ENCODE measurements at regions not wholly inside any gene's neighbourhood (a gene's known extent, or its start where the extent isn't known, plus 50 kb on each side); places are given as distances from the start of the nearest gene placed in this dataset.
A peak's percentile ranks its signal among the peaks of the same experiment; 100 is the strongest.
"Not testable (repeated sequence)": the region's sequence is repeated elsewhere in the genome, so short reads cannot be mapped to it uniquely, and the experiment has no call there.

DNA sequence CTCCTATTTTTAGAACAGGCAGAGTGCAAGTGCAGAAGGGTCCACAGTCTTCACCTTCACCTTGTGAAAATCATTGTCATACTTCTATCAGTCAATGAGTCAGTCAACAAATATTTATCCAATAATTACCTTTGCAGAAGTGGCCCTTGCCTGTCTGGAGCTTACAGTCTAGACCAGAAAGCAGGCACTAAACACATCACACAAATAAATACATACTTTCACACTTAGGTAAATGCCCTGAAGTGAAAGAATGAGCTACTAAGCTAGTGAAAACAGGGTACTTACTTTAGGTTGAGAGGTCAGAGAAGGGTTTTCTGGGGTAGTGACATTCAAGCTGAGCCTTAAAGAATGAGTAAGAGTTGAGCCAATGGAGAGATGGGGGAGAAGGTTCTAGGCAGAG, 421.9 kb upstream of the ADAMTSL1 start:
- Histone ChIP-seq H3K27me3 (ENCODE audit: control insufficient read depth, insufficient read depth, low read length) (no peaks in the 10 kb centered on the region), H3K9me3 (ENCODE audit: control insufficient read depth, low read depth, low read length) (no peaks in the 10 kb centered on the region), H3K4me3 (ENCODE audit: low read length) (no peak overlapping the region), H3K36me3 (ENCODE audit: control insufficient read depth, insufficient read depth, low read length) (no peaks in the 10 kb centered on the region), H3K27ac (ENCODE audit: low read length) (no peak overlapping the region), H3K4me1 (ENCODE audit: control insufficient read depth, insufficient read depth, low read length) (no peaks in the 10 kb centered on the region)
- peak in 1 of 2 donors; percentile 11 for DNase-seq

DNA sequence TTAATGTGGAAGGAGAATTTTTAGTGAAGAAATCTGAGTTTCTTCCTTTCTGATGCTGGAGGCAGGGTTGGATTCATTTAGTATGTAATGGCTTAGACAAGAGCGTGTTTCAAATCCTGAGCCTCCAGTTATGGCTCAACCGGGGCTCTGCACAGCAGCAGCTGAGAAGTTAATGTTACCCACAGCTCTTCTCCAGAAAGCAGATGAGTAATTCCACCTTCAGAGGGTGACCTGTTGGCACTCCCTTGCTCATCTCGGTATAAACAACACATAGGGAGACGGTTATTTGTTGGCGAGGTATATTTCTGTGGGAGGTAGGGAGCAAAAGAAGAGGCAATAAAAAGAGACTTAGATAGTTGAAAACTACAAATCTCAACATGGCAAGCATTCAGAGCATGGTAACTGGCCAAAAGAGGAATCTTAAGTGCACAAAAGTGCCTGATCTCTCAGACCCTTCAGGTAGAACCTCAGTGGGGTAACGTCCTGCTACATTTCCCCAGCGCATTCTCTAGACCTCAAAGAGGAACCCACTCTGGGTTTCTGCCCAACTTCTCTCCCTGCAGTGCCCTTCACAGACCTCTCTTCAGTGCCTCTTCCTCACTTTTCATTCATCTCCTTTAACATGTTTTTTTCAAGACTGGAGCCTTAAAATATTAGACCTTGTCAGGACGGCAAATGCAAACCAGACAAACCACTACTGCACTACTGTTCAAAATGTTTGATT, 417.5 kb upstream of the ADAMTSL1 start:
- Histone ChIP-seq H3K4me3 (ENCODE audit: low read length) (no peak overlapping the region), H3K27ac (ENCODE audit: low read length) (no peak overlapping the region), H3K36me3 (ENCODE audit: control insufficient read depth, insufficient read depth, low read length) (no peaks in the 10 kb centered on the region), H3K27me3 (ENCODE audit: control insufficient read depth, insufficient read depth, low read length) (no peaks in the 10 kb centered on the region), H3K9me3 (ENCODE audit: control insufficient read depth, low read depth, low read length) (no peaks in the 10 kb centered on the region), H3K4me1 (ENCODE audit: control insufficient read depth, insufficient read depth, low read length) (peaks cover 8% of the 10 kb centered on the region)
- WGBS (ENCODE audit: insufficient coverage, low lambda C conversion rate) = 100% methylated on average over 2 of the region's 8 CpGs
- no peak for DNase-seq

GRCh38 chr9:18056993-18057369, 417.0 kb upstream of the ADAMTSL1 start:
- Histone ChIP-seq H3K27ac (ENCODE audit: low read length) (no peak overlapping the region), H3K27me3 (ENCODE audit: control insufficient read depth, insufficient read depth, low read length) (no peaks in the 10 kb centered on the region), H3K4me3 (ENCODE audit: low read length) (no peak overlapping the region), H3K4me1 (ENCODE audit: control insufficient read depth, insufficient read depth, low read length) (peaks cover 8% of the 10 kb centered on the region), H3K9me3 (ENCODE audit: control insufficient read depth, low read depth, low read length) (no peaks in the 10 kb centered on the region), H3K36me3 (ENCODE audit: control insufficient read depth, insufficient read depth, low read length) (no peaks in the 10 kb centered on the region)
- DNase-seq = no peak
- WGBS (ENCODE audit: insufficient coverage, low lambda C conversion rate) = no CpG with 5 or more reads among the region's 4 CpGs

DNA sequence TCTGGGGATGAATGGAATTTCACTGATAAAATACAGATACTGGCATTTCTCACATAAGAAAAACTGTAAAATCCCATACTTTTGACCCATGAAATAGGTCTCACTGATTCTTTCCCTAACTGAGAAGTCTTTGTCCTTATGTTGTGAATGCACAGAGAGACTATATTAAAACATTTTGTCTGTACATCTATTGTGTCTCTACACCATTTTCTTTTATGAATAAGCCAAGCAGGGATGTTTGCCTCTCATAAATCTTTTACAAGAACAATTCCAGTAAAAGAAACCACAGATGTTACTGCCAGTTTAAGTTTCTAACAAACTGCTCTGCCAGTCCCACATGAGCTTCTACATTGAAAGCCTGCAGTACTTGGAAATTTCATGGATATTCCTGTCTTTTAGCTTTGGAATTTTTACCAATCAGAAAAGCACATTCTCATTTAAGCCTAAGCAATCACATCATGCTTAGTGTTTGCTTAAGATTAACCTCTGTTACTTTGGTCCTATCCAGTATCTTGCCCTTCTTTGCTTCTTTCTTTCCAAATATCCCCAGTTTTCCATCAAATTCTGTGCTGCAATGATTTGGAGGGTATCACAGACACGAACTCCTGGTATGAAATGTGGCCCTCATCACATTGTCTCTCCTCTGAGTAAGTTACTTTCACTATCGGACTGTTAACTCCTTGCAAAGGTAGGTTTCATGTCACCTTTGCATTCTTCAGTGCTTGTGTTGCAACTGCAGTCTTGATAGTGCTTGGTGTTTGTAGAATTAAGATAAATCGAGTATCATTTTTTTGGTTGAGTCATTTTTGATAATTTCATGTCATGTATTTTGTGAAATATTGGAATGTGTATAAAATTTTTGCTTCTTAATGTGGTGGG, 415.1 kb upstream of the ADAMTSL1 start:
- peak; percentile 5 to 64 for DNase-seq
- no CpG with 5 or more reads among the region's 3 CpGs for WGBS (ENCODE audit: insufficient coverage, low lambda C conversion rate)
- no peaks in the 10 kb centered on the region for H3K36me3 ChIP-seq (ENCODE audit: control insufficient read depth, insufficient read depth, low read length)
- no peaks in the 10 kb centered on the region for H3K9me3 ChIP-seq (ENCODE audit: control insufficient read depth, low read depth, low read length)
- peaks cover 8% of the 10 kb centered on the region for H3K4me1 ChIP-seq (ENCODE audit: control insufficient read depth, insufficient read depth, low read length)
- no peaks in the 10 kb centered on the region for H3K27me3 ChIP-seq (ENCODE audit: control insufficient read depth, insufficient read depth, low read length)
- no peak overlapping the region for H3K4me3 ChIP-seq (ENCODE audit: low read length)
- no peak overlapping the region for H3K27ac ChIP-seq (ENCODE audit: low read length)

DNA sequence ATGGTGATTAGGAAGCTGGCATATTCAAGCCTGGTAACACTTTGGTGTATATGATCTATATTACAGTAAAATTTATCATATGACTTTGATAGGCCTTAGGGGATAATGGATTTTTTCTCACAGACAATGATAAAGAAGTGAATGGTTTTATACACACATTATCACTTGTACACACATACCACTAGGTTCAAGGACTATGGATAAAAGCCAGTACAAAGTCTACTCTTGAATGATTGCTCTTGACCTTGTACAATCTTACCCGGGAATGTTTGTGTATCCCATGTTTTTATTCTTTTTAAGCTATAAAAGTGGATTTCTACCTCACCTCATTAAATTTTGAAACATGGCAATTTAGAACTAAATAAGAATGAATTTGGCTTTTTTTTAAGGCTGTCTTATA, 414.5 kb upstream of the ADAMTSL1 start:
- peaks cover 8% of the 10 kb centered on the region for H3K4me1 ChIP-seq (ENCODE audit: control insufficient read depth, insufficient read depth, low read length)
- no peak for DNase-seq
- WGBS (ENCODE audit: insufficient coverage, low lambda C conversion rate) = 17% methylated on average over 1 of the region's 1 CpG
- H3K27ac ChIP-seq (ENCODE audit: low read length) = no peak overlapping the region
- H3K4me3 ChIP-seq (ENCODE audit: low read length) = no peak overlapping the region
- no peaks in the 10 kb centered on the region for H3K9me3 ChIP-seq (ENCODE audit: control insufficient read depth, low read depth, low read length)
- no peaks in the 10 kb centered on the region for H3K27me3 ChIP-seq (ENCODE audit: control insufficient read depth, insufficient read depth, low read length)
- H3K36me3 ChIP-seq (ENCODE audit: control insufficient read depth, insufficient read depth, low read length) = no peaks in the 10 kb centered on the region

DNA sequence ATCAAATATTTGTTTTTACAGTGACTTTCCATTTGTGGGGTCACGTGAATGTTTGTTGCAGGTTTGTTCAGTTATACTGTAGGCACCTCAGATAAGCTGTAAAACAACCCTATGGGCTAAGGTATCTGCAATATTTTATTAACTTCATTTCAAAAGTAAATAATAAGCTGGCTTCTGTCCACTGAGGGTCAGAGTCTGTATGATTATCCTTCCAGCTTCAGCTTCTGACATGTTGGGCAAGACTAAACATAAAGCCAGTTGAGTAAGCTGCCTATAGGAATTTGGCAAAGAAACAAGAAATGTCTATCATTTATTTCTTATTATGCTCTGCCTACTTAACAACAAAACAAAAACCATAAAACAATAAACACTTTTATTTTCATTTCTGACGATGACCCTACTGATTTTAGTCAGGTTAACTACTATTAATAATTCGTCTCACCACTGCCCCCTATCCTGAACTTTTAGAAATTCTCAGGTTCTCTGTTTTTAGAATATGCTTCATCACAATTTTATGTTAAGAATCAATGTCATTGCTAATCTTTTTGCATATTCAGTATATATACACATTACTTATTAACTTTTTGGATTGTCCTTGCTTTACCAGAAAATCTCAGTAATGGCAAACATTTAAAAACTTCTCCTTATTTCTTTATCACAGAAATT, 413.6 kb upstream of the ADAMTSL1 start:
- H3K9me3 ChIP-seq (ENCODE audit: control insufficient read depth, low read depth, low read length) = no peaks in the 10 kb centered on the region
- peak overlapping the region; percentile 5 for H3K27ac ChIP-seq (ENCODE audit: low read length)
- H3K4me1 ChIP-seq (ENCODE audit: control insufficient read depth, insufficient read depth, low read length) = peaks cover 8% of the 10 kb centered on the region
- WGBS (ENCODE audit: insufficient coverage, low lambda C conversion rate) = 43% methylated on average over 2 of the region's 3 CpGs
- H3K36me3 ChIP-seq (ENCODE audit: control insufficient read depth, insufficient read depth, low read length) = no peaks in the 10 kb centered on the region
- no peak overlapping the region for H3K4me3 ChIP-seq (ENCODE audit: low read length)
- peak; percentile 53 to 83 for DNase-seq
- H3K27me3 ChIP-seq (ENCODE audit: control insufficient read depth, insufficient read depth, low read length) = no peaks in the 10 kb centered on the region

DNA sequence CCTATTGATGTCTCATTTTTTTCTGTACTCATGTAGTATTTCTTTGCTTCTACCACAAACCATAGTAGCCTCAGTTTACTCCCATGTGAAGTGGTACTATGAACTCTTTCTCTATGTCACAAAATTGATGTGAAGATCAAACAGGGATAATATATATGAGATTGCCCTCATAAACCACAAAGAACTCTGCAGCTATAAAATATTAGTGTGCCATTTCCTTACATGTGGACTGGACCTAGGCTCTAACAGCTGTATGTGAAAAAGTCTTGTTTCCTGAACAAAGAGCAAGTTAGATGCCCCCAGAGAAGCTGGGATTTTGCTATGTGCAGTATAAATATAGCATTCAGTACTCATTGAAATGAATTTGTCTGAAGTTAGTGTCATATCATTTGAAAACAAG, 412.6 kb upstream of the ADAMTSL1 start:
- H3K9me3 ChIP-seq (ENCODE audit: control insufficient read depth, low read depth, low read length) = no peaks in the 10 kb centered on the region
- DNase-seq = peak in 1 of 2 donors; percentile 11
- H3K4me3 ChIP-seq (ENCODE audit: low read length) = no peak overlapping the region
- no peak overlapping the region for H3K27ac ChIP-seq (ENCODE audit: low read length)
- H3K36me3 ChIP-seq (ENCODE audit: control insufficient read depth, insufficient read depth, low read length) = no peaks in the 10 kb centered on the region
- H3K4me1 ChIP-seq (ENCODE audit: control insufficient read depth, insufficient read depth, low read length) = peaks cover 8% of the 10 kb centered on the region
- no peaks in the 10 kb centered on the region for H3K27me3 ChIP-seq (ENCODE audit: control insufficient read depth, insufficient read depth, low read length)

DNA sequence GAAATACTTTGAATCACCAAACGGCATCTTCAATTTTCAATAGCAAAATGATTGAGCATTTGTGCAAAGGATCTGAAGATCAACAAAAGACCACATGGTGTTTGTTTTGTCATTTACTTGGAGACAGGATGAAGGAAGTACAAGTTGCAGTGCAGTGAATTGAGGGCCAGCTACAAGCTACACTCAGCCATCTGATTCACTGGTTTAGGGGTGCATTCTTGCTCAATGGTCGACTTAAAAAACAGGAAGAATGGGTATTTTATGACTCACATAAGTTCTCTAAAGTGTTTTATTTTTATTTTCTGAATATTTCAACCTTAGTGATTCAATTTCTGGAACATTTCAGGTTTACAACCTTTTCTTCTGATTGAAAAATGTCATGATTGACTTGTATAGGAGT, 412.1 kb upstream of the ADAMTSL1 start:
- Histone ChIP-seq H3K36me3 (ENCODE audit: control insufficient read depth, insufficient read depth, low read length) (no peaks in the 10 kb centered on the region), H3K4me1 (ENCODE audit: control insufficient read depth, insufficient read depth, low read length) (peaks cover 8% of the 10 kb centered on the region), H3K27ac (ENCODE audit: low read length) (no peak overlapping the region), H3K9me3 (ENCODE audit: control insufficient read depth, low read depth, low read length) (no peaks in the 10 kb centered on the region), H3K4me3 (ENCODE audit: low read length) (no peak overlapping the region), H3K27me3 (ENCODE audit: control insufficient read depth, insufficient read depth, low read length) (no peaks in the 10 kb centered on the region)
- no CpG with 5 or more reads among the region's 2 CpGs for WGBS (ENCODE audit: insufficient coverage, low lambda C conversion rate)
- no peak for DNase-seq

DNA sequence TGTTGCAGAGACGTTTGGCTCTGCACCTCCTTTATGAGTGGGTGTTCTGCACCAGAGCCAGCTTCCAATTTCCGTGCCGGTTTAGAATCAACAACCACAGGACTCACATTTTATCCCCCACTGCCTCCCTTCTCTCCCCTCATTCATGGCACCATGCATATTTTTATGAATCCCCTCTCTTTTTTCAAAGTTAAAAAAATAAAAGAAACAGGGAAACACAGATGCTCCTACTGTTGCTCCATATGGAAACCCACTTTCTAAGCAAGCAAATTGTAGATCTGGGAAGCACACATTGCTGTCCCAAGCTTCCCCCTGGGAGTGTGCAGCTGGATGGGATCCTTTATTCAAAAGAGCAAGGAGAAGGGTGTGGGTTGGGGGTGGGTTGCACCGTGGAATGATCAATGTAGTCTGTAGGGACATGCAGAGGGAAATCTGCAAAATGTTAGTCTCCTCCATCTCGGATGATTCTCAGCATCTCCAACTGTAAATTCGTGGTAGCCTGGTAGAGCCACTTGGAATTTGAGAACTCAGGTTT, 410.0 kb upstream of the ADAMTSL1 start:
- no peak for DNase-seq
- no peaks in the 10 kb centered on the region for H3K36me3 ChIP-seq (ENCODE audit: control insufficient read depth, insufficient read depth, low read length)
- H3K9me3 ChIP-seq (ENCODE audit: control insufficient read depth, low read depth, low read length) = no peaks in the 10 kb centered on the region
- no peak overlapping the region for H3K4me3 ChIP-seq (ENCODE audit: low read length)
- WGBS (ENCODE audit: insufficient coverage, low lambda C conversion rate) = 92% methylated on average over 2 of the region's 6 CpGs
- peaks cover 4% of the 10 kb centered on the region for H3K4me1 ChIP-seq (ENCODE audit: control insufficient read depth, insufficient read depth, low read length)
- H3K27ac ChIP-seq (ENCODE audit: low read length) = no peak overlapping the region
- H3K27me3 ChIP-seq (ENCODE audit: control insufficient read depth, insufficient read depth, low read length) = no peaks in the 10 kb centered on the region

- not testable (repeated sequence) for H3K9me3 ChIP-seq (ENCODE audit: control insufficient read depth, low read depth, low read length); H3K27me3 ChIP-seq (ENCODE audit: control insufficient read depth, insufficient read depth, low read length); H3K36me3 ChIP-seq (ENCODE audit: control insufficient read depth, insufficient read depth, low read length); H3K27ac ChIP-seq (ENCODE audit: low read length); H3K4me1 ChIP-seq (ENCODE audit: control insufficient read depth, insufficient read depth, low read length); DNase-seq; H3K4me3 ChIP-seq (ENCODE audit: low read length)
- no CpG with 5 or more reads among the region's 2 CpGs for WGBS (ENCODE audit: insufficient coverage, low lambda C conversion rate)
These were observed 407.3 kb upstream of the ADAMTSL1 start for GRCh38 chr9:18066608-18067007.

Data from large intestine (tissue), 3 donors.